ENCODE measurements at regions not wholly inside any gene's neighbourhood (a gene's known extent, or its start where the extent isn't known, plus 50 kb on each side); places are given as distances from the start of the nearest gene placed in this dataset.

- ChIA-PET CTCF (ENCODE audit: low intra/inter-chr PET ratio, low total read pairs) (no interaction called here), POLR2A (no interaction called here)
- Histone ChIP-seq H3K27me3 (ENCODE audit: control insufficient read depth in 1 of 2, insufficient read depth in 2 of 2, low read length in 2 of 2) (peaks cover 0 to 16% of the 10 kb centered on the region in 2 experiments; a peak in 3 of 5 replicates), H2AFZ (ENCODE audit: low read length) (no peak overlapping the region), H3K4me2 (ENCODE audit: low read depth, low read length) (no peak overlapping the region), H3K4me1 (ENCODE audit: insufficient read depth, low read length) (no peaks in the 10 kb centered on the region), H3K4me3 (replicated peaks in 1 of 3; ENCODE audit: insufficient read depth in 1 of 3, low read depth in 2 of 3, low read length in 3 of 3) (no peak overlapping the region), H3K79me2 (ENCODE audit: insufficient read depth, low read length) (no peaks in the 10 kb centered on the region), H3K9me3 (ENCODE audit: low read length) (no peaks in the 10 kb centered on the region), H3K36me3 (replicated peaks in 1 of 2; ENCODE audit: control insufficient read depth in 1 of 2, insufficient read depth in 2 of 2, low read length in 2 of 2) (no peaks in the 10 kb centered on the region), H3K9ac (ENCODE audit: insufficient read depth, low read depth, low read length) (no peak overlapping the region), H4K20me1 (ENCODE audit: insufficient read depth, low read length) (no peaks in the 10 kb centered on the region), H3K27ac (ENCODE audit: extremely low read length, insufficient read depth, low read length) (no peak overlapping the region)
- no TSS peak for BruUV-seq (replicated peaks)
- FAIRE-seq (no peak), ATAC-seq (no peak), DNase-seq (ENCODE audit: low spot score) (no peak)
- in situ Hi-C loops (cut with HindIII; ENCODE audit: extremely low pct_ligation_motif_present, low pct_unique_long_range_greater_than_20kb) (no loop called here), intact Hi-C loops (cut with micrococcal nuclease; ENCODE audit: unreplicated experiment) (no loop called here)
- whole genome bisulfite sequencing (ENCODE audit: low lambda C conversion rate): 27% methylated on average over 11 of the region's 11 CpGs
- TF ChIP-seq MAFK (conservative IDR thresholded peaks at IDR 0.05 in 1 of 2, IDR thresholded peaks at IDR 0.05 in 1 of 2; ENCODE audit: low read length in 2 of 2) (peak; percentile 52 to 64; a peak in 3 of 4 replicates), MAFF (IDR thresholded peaks at IDR 0.05; ENCODE audit: low read depth, low read length) (0 out of 2 replicates have a peak, but pooled peaks have one; percentile 23)
- TF ChIP-seq, protein P1, sequence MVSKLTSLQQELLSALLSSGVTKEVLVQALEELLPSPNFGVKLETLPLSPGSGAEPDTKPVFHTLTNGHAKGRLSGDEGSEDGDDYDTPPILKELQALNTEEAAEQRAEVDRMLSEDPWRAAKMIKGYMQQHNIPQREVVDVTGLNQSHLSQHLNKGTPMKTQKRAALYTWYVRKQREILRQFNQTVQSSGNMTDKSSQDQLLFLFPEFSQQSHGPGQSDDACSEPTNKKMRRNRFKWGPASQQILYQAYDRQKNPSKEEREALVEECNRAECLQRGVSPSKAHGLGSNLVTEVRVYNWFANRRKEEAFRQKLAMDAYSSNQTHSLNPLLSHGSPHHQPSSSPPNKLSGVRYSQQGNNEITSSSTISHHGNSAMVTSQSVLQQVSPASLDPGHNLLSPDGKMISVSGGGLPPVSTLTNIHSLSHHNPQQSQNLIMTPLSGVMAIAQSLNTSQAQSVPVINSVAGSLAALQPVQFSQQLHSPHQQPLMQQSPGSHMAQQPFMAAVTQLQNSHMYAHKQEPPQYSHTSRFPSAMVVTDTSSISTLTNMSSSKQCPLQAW (CRISPR knock-in tag; IDR thresholded peaks at IDR 0.05): no peak
These were observed 91.8 kb upstream of the KAZN start for GRCh38 chr1:14506471-14507255.

- Histone ChIP-seq H4K20me1 (ENCODE audit: insufficient read depth, low read length) (no peaks in the 10 kb centered on the region), H3K27me3 (ENCODE audit: control insufficient read depth in 1 of 2, insufficient read depth in 2 of 2, low read length in 2 of 2) (peaks cover 0 to 16% of the 10 kb centered on the region in 2 experiments; a peak in 3 of 5 replicates), H3K79me2 (ENCODE audit: insufficient read depth, low read length) (no peaks in the 10 kb centered on the region), H3K9me3 (ENCODE audit: low read length) (no peaks in the 10 kb centered on the region), H3K36me3 (replicated peaks in 1 of 2; ENCODE audit: control insufficient read depth in 1 of 2, insufficient read depth in 2 of 2, low read length in 2 of 2) (no peaks in the 10 kb centered on the region), H3K4me3 (replicated peaks in 1 of 3; ENCODE audit: insufficient read depth in 1 of 3, low read depth in 2 of 3, low read length in 3 of 3) (no peak overlapping the region), H3K9ac (ENCODE audit: insufficient read depth, low read depth, low read length) (no peak overlapping the region), H3K4me2 (ENCODE audit: low read depth, low read length) (no peak overlapping the region), H2AFZ (ENCODE audit: low read length) (no peak overlapping the region), H3K27ac (ENCODE audit: extremely low read length, insufficient read depth, low read length) (no peak overlapping the region), H3K4me1 (ENCODE audit: insufficient read depth, low read length) (no peaks in the 10 kb centered on the region)
- BruUV-seq (replicated peaks): no TSS peak
- intact Hi-C loops (cut with micrococcal nuclease; ENCODE audit: unreplicated experiment): no loop called here
- ATAC-seq: no peak
- no peak for DNase-seq (ENCODE audit: low spot score)
- ChIA-PET CTCF (ENCODE audit: low intra/inter-chr PET ratio, low total read pairs) (no interaction called here), POLR2A (no interaction called here)
- 11% methylated on average over 5 of the region's 5 CpGs for WGBS (ENCODE audit: low lambda C conversion rate)
- no peak for FAIRE-seq
- in situ Hi-C loops (cut with HindIII; ENCODE audit: extremely low pct_ligation_motif_present, low pct_unique_long_range_greater_than_20kb): no loop called here
- TF ChIP-seq, protein P2, sequence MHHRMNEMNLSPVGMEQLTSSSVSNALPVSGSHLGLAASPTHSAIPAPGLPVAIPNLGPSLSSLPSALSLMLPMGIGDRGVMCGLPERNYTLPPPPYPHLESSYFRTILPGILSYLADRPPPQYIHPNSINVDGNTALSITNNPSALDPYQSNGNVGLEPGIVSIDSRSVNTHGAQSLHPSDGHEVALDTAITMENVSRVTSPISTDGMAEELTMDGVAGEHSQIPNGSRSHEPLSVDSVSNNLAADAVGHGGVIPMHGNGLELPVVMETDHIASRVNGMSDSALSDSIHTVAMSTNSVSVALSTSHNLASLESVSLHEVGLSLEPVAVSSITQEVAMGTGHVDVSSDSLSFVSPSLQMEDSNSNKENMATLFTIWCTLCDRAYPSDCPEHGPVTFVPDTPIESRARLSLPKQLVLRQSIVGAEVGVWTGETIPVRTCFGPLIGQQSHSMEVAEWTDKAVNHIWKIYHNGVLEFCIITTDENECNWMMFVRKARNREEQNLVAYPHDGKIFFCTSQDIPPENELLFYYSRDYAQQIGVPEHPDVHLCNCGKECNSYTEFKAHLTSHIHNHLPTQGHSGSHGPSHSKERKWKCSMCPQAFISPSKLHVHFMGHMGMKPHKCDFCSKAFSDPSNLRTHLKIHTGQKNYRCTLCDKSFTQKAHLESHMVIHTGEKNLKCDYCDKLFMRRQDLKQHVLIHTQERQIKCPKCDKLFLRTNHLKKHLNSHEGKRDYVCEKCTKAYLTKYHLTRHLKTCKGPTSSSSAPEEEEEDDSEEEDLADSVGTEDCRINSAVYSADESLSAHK (CRISPR knock-in tag; IDR thresholded peaks at IDR 0.05; ENCODE audit: borderline replicate concordance): no peak
- TF ChIP-seq FOXP4 (CRISPR knock-in tag; IDR thresholded peaks at IDR 0.05) (no peak), ZNF75D (CRISPR knock-in tag; IDR thresholded peaks at IDR 0.05; ENCODE audit: borderline replicate concordance) (no peak), DNMT3B (CRISPR knock-in tag; conservative IDR thresholded peaks at IDR 0.05) (no peak)
- TF ChIP-seq, protein P3, sequence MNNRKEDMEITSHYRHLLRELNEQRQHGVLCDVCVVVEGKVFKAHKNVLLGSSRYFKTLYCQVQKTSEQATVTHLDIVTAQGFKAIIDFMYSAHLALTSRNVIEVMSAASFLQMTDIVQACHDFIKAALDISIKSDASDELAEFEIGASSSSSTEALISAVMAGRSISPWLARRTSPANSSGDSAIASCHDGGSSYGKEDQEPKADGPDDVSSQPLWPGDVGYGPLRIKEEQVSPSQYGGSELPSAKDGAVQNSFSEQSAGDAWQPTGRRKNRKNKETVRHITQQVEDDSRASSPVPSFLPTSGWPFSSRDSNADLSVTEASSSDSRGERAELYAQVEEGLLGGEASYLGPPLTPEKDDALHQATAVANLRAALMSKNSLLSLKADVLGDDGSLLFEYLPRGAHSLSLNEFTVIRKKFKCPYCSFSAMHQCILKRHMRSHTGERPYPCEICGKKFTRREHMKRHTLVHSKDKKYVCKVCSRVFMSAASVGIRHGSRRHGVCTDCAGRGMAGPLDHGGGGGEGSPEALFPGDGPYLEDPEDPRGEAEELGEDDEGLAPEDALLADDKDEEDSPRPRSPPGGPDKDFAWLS (CRISPR knock-in tag; IDR thresholded peaks at IDR 0.05; ENCODE audit: borderline replicate concordance): no peak
These were observed 91.2 kb upstream of the KAZN start for GRCh38 chr1:14507262-14507661.
